Smooth muscle cell (in vitro differentiated cells): ENCODE measurements at regions not wholly inside any gene's neighbourhood (a gene's known extent, or its start where the extent isn't known, plus 50 kb on each side); places are given as distances from the start of the nearest gene placed in this dataset.
A peak's percentile ranks its signal among the peaks of the same experiment; 100 is the strongest.

ENCODE experiments used
- DNase-seq: peaks from one replicate; lab custom pipeline; 2025; ENCODE audit not compliant: unreplicated experiment; lab: John Stamatoyannopoulos, UW
- H2AFZ ChIP-seq: fragments of 200-600 bp; sonication (generic); 2 replicates; pipeline ENCODE4 v1.6.0; 2016; ENCODE audit warnings: antibody characterized with exemption, low read depth, mild to moderate bottlenecking
- H3F3A ChIP-seq: fragments of 200-600 bp; sonication (generic); 2 replicates; pipeline ENCODE4 v1.6.0; 2017; ENCODE audit warnings: antibody characterized with exemption, low read depth
- H3K27ac ChIP-seq: fragments of 200-600 bp; sonication (generic); 2 replicates; pipeline ENCODE4 v1.5.1; 2016; ENCODE audit warnings: low read depth, mild to moderate bottlenecking
- H3K27me3 ChIP-seq: fragments of 200-600 bp; sonication (generic); 2 replicates; pipeline ENCODE4 v1.6.1; 2016; ENCODE audit warnings: low read depth, mild to moderate bottlenecking
- H3K36me3 ChIP-seq: fragments of 200-600 bp; sonication (generic); 2 replicates; pipeline ENCODE4 v1.5.1; 2016; ENCODE audit warnings: low read depth
- H3K4me1 ChIP-seq: fragments of 200-600 bp; sonication (generic); 2 replicates; pipeline ENCODE4 v1.5.1; 2016; ENCODE audit warnings: low read depth
- H3K4me2 ChIP-seq: fragments of 200-600 bp; sonication (generic); 2 replicates; pipeline ENCODE4 v1.6.0; 2016; ENCODE audit warnings: mild to moderate bottlenecking
- H3K4me3 ChIP-seq: fragments of 200-600 bp; sonication (generic); 2 replicates; pipeline ENCODE4 v1.5.1; 2016; ENCODE audit warnings: mild to moderate bottlenecking
- H3K79me2 ChIP-seq: fragments of 200-600 bp; sonication (generic); 2 replicates; pipeline ENCODE4 v1.6.0; 2016; ENCODE audit warnings: low read depth, mild to moderate bottlenecking
- H3K9ac ChIP-seq: fragments of 200-600 bp; sonication (generic); 2 replicates; pipeline ENCODE4 v1.6.0; 2016; ENCODE audit warnings: low read depth
- H3K9me3 ChIP-seq: fragments of 200-600 bp; sonication (generic); replicated peaks from 2 replicates; pipeline ENCODE4 v1.5.1; 2016; ENCODE audit warnings: low read depth
- H4K20me1 ChIP-seq: fragments of 200-600 bp; sonication (generic); 2 replicates; pipeline ENCODE4 v1.6.0; 2016; ENCODE audit warnings: low read depth
- CTCF ChIP-seq: fragments of 200-600 bp; sonication (generic); IDR thresholded peaks from 2 replicates; pipeline ENCODE4 v1.5.1; 2017; ENCODE audit warnings: borderline replicate concordance, mild to moderate bottlenecking, antibody characterized with exemption; ENCODE audit not compliant: insufficient read depth, poor library complexity, severe bottlenecking
- WGBS: methylation state at CpG from one replicate; pipeline ENCODE4 v1.1.7; 2016; ENCODE audit warnings: low lambda C conversion rate; 5-methylcytosine and 5-hydroxymethylcytosine counted together

GRCh38 chr1:117678246-117678977 is 72.6 kb downstream of the TENT5C start:
- Histone ChIP-seq H3K9ac (no peak overlapping the region), H3K27ac (no peak overlapping the region), H3K79me2 (no peaks in the 10 kb centered on the region), H3K4me1 (no peaks in the 10 kb centered on the region), H3K4me3 (no peak overlapping the region), H4K20me1 (no peaks in the 10 kb centered on the region), H3K4me2 (peak overlapping the region; percentile 12), H3K9me3 (no peaks in the 10 kb centered on the region), H2AFZ (no peak overlapping the region), H3F3A (no peaks in the 10 kb centered on the region), H3K27me3 (no peaks in the 10 kb centered on the region), H3K36me3 (no peaks in the 10 kb centered on the region)
- DNase-seq: no peak
- WGBS: 79% methylated on average over 5 of the region's 5 CpGs
- TF ChIP-seq CTCF: no peak

- Histone ChIP-seq H4K20me1 (no peaks in the 10 kb centered on the region), H3K79me2 (no peaks in the 10 kb centered on the region), H3K9me3 (no peaks in the 10 kb centered on the region), H3K4me1 (no peaks in the 10 kb centered on the region), H3K4me2 (no peak overlapping the region), H3K27ac (no peak overlapping the region), H3K27me3 (no peaks in the 10 kb centered on the region), H3F3A (no peaks in the 10 kb centered on the region), H2AFZ (no peak overlapping the region), H3K36me3 (no peaks in the 10 kb centered on the region), H3K9ac (no peak overlapping the region), H3K4me3 (no peak overlapping the region)
- no peak for DNase-seq
- no peak for TF ChIP-seq CTCF
- 76% methylated on average over 3 of the region's 3 CpGs for WGBS
Measured at GRCh38 chr1:117679299-117679698, 73.5 kb downstream of the TENT5C start.

GRCh38 chr1:117679868-117680267 is 74.0 kb downstream of the TENT5C start:
- Histone ChIP-seq H2AFZ (no peak overlapping the region), H3K4me1 (no peaks in the 10 kb centered on the region), H3K27ac (no peak overlapping the region), H4K20me1 (no peaks in the 10 kb centered on the region), H3F3A (no peaks in the 10 kb centered on the region), H3K27me3 (no peaks in the 10 kb centered on the region), H3K4me2 (no peak overlapping the region), H3K9me3 (no peaks in the 10 kb centered on the region), H3K4me3 (no peak overlapping the region), H3K36me3 (no peaks in the 10 kb centered on the region), H3K79me2 (no peaks in the 10 kb centered on the region), H3K9ac (no peak overlapping the region)
- 84% methylated on average over 4 of the region's 4 CpGs for WGBS
- no peak for DNase-seq
- no peak for TF ChIP-seq CTCF

- H3F3A ChIP-seq: no peaks in the 10 kb centered on the region
- no peaks in the 10 kb centered on the region for H3K36me3 ChIP-seq
- 95% methylated on average over 9 of the region's 9 CpGs for WGBS
- TF ChIP-seq CTCF: no peak
- H3K79me2 ChIP-seq: no peaks in the 10 kb centered on the region
- no peak overlapping the region for H3K4me3 ChIP-seq
- no peak overlapping the region for H3K4me2 ChIP-seq
- H3K27ac ChIP-seq: no peak overlapping the region
- DNase-seq: no peak
- no peaks in the 10 kb centered on the region for H3K4me1 ChIP-seq
- H3K9ac ChIP-seq: no peak overlapping the region
- no peak overlapping the region for H2AFZ ChIP-seq
- no peaks in the 10 kb centered on the region for H3K27me3 ChIP-seq
- H3K9me3 ChIP-seq: no peaks in the 10 kb centered on the region
- H4K20me1 ChIP-seq: no peaks in the 10 kb centered on the region
Measured at GRCh38 chr1:117680316-117681002, 74.6 kb downstream of the TENT5C start.
